HL-60 (cell line): ENCODE measurements at regions not wholly inside any gene's neighbourhood (a gene's known extent, or its start where the extent isn't known, plus 50 kb on each side); places are given as distances from the start of the nearest gene placed in this dataset.

Source experiments
- DNase-seq, 2 experiments: peaks; one replicate each; pipeline ENCODE4 v3.0.0-alpha.2; 2010 to 2020; ENCODE audit warnings: low read depth in 1 of 2, low spot score in 1 of 2
- H3K27ac ChIP-seq: fragments of 250-450 bp; sonication (Bioruptor Pico); replicated peaks from 2 replicates; pipeline ENCODE4 v1.5.1; 2020; ENCODE audit warnings: mild to moderate bottlenecking, moderate library complexity
- H3K27me3 ChIP-seq: fragments of 250-450 bp; sonication (Bioruptor Pico); 2 replicates; pipeline ENCODE4 v1.5.1; 2021; ENCODE audit warnings: mild to moderate bottlenecking, moderate library complexity; ENCODE audit not compliant: insufficient read depth, poor library complexity, severe bottlenecking
- H3K4me3 ChIP-seq: replicated peaks from 2 replicates; pipeline ENCODE4 v1.5.1; 2011; ENCODE audit warnings: mild to moderate bottlenecking, control low read depth, low read length; ENCODE audit not compliant: insufficient read depth
- GABPA ChIP-seq: IDR thresholded peaks from 2 replicates; pipeline ENCODE4 v1.6.1; 2012; ENCODE audit warnings: low read depth
- POLR2AphosphoS5 ChIP-seq: IDR thresholded peaks from 2 replicates; pipeline ENCODE4 v1.6.1; 2012; ENCODE audit warnings: low read depth
- SPI1 ChIP-seq: IDR thresholded peaks from 2 replicates; pipeline ENCODE4 v1.6.1; 2012; ENCODE audit warnings: low read depth, mild to moderate bottlenecking, borderline replicate concordance
- TF ChIP-seq, protein P1 (sequence below): IDR thresholded peaks from one replicate; pipeline ENCODE4 v1.5.1; 2011; ENCODE audit warnings: low read length, control low read depth, inconsistent platforms; ENCODE audit not compliant: insufficient read depth
- TF ChIP-seq, protein P2 (sequence below): IDR thresholded peaks from 2 replicates; pipeline ENCODE4 v1.6.1; 2012; ENCODE audit warnings: low read depth; ENCODE audit not compliant: insufficient replicate concordance

DNA sequence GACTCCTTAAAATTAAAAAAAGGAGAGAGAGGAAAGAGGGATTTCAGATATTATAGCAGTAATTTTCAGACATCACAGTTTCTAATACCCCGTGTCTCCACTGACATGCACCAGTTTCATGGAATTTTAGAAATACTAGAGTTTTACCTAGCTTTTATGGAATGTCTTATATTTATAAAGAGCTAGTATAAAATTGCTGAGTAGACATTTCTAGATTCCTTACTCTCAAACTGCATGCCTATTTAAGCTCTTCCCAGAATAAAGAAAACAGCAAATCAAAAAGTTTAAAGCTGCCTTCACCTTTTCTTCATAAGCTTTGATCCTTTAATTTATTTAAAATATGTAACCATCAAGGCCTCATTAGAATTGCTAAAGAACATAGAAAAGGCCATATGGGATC lies 247.4 kb upstream of the IL12A start:
- Histone ChIP-seq H3K27ac (no peak overlapping the region), H3K27me3 (peaks cover 2% of the 10 kb centered on the region), H3K4me3 (no peak overlapping the region)
- no peak for DNase-seq
- TF ChIP-seq GABPA: no peak
- TF ChIP-seq POLR2AphosphoS5: no peak
- TF ChIP-seq SPI1: no peak

DNA sequence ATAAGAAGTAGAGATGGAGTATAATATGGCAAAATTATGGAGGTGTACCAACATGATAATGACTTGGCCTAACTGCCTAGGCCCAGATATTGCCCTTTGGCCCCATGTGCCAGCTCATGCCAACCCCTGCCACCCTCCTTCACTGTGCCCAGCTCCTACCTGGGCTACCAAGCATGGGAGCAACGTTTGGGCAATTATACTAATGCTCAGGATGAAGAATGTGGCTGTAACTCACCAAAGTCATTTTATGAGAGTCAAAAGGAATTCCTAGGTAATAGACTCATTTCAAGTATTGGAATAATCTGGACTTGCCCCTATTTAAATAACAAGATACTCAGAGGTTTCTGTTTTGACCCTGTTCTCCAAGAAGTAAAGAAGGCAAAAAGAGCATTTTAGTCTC lies 240.2 kb upstream of the IL12A start:
- no peak overlapping the region for H3K4me3 ChIP-seq
- TF ChIP-seq, protein P1, sequence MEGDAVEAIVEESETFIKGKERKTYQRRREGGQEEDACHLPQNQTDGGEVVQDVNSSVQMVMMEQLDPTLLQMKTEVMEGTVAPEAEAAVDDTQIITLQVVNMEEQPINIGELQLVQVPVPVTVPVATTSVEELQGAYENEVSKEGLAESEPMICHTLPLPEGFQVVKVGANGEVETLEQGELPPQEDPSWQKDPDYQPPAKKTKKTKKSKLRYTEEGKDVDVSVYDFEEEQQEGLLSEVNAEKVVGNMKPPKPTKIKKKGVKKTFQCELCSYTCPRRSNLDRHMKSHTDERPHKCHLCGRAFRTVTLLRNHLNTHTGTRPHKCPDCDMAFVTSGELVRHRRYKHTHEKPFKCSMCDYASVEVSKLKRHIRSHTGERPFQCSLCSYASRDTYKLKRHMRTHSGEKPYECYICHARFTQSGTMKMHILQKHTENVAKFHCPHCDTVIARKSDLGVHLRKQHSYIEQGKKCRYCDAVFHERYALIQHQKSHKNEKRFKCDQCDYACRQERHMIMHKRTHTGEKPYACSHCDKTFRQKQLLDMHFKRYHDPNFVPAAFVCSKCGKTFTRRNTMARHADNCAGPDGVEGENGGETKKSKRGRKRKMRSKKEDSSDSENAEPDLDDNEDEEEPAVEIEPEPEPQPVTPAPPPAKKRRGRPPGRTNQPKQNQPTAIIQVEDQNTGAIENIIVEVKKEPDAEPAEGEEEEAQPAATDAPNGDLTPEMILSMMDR: no peak
- TF ChIP-seq SPI1 (no peak), GABPA (no peak), POLR2AphosphoS5 (no peak)
- TF ChIP-seq, protein P2, sequence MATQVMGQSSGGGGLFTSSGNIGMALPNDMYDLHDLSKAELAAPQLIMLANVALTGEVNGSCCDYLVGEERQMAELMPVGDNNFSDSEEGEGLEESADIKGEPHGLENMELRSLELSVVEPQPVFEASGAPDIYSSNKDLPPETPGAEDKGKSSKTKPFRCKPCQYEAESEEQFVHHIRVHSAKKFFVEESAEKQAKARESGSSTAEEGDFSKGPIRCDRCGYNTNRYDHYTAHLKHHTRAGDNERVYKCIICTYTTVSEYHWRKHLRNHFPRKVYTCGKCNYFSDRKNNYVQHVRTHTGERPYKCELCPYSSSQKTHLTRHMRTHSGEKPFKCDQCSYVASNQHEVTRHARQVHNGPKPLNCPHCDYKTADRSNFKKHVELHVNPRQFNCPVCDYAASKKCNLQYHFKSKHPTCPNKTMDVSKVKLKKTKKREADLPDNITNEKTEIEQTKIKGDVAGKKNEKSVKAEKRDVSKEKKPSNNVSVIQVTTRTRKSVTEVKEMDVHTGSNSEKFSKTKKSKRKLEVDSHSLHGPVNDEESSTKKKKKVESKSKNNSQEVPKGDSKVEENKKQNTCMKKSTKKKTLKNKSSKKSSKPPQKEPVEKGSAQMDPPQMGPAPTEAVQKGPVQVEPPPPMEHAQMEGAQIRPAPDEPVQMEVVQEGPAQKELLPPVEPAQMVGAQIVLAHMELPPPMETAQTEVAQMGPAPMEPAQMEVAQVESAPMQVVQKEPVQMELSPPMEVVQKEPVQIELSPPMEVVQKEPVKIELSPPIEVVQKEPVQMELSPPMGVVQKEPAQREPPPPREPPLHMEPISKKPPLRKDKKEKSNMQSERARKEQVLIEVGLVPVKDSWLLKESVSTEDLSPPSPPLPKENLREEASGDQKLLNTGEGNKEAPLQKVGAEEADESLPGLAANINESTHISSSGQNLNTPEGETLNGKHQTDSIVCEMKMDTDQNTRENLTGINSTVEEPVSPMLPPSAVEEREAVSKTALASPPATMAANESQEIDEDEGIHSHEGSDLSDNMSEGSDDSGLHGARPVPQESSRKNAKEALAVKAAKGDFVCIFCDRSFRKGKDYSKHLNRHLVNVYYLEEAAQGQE: no peak
- DNase-seq: no peak
- H3K27me3 ChIP-seq: no peaks in the 10 kb centered on the region
- no peak overlapping the region for H3K27ac ChIP-seq

DNA sequence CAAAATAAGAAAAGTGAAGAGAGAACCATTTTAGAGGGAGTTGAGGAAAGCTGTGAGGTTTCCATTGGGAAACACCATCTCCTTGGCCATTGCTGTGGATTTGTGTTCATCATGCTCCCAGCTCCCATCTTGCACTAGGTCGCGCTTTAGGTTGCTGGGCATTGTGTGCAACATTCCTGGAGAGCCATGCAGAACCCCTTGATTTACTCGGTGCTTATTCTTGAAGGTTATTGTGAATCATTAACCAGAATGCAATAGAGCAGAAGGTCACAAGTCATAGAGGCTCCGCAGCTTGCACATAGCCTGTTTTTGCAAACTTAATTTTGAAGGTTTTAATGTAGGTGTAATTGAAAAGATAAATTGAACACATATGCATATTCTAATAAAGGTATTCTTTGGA lies 239.2 kb upstream of the IL12A start:
- TF ChIP-seq POLR2AphosphoS5 (no peak), GABPA (no peak), SPI1 (no peak)
- TF ChIP-seq, protein P2: no peak
- TF ChIP-seq, protein P1: no peak
- Histone ChIP-seq H3K4me3 (no peak overlapping the region), H3K27ac (no peak overlapping the region), H3K27me3 (no peaks in the 10 kb centered on the region)
- DNase-seq: no peak

DNA sequence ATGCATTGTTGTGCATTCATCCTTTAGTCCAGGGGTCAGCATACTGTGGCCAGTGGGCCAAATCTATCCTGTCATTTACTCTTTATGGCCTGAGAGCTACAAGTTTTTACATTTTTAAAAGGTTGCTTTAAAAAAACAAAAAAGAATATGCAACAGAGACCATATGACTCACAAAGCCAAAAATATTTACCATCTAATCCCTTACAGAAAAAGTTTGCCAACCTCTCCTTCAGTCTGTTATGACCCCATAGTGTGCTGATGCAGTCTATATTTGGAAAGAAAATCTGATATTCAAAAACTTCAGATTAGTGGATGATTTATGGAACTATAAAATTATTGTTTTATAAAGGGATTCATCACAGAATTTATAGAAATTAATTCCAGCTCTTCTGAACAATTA lies 237.5 kb upstream of the IL12A start:
- no peak overlapping the region for H3K4me3 ChIP-seq
- H3K27me3 ChIP-seq: no peaks in the 10 kb centered on the region
- no peak for DNase-seq
- TF ChIP-seq, protein P1: no peak
- TF ChIP-seq, protein P2: no peak
- TF ChIP-seq SPI1 (no peak), GABPA (no peak), POLR2AphosphoS5 (no peak)
- H3K27ac ChIP-seq: no peak overlapping the region
